ENCODE measurements at regions not wholly inside any gene's neighbourhood (a gene's known extent, or its start where the extent isn't known, plus 50 kb on each side); places are given as distances from the start of the nearest gene placed in this dataset.
"Not testable (repeated sequence)": the region's sequence is repeated elsewhere in the genome, so short reads cannot be mapped to it uniquely, and the experiment has no call there.

GRCh38 chr10:45056806-45057205, 56.1 kb downstream of the ZNF22 start:
- intact Hi-C loops (cut with micrococcal nuclease): not testable (repeated sequence)

GRCh38 chr10:45058580-45058979, 57.9 kb downstream of the ZNF22 start:
- intact Hi-C loops (cut with micrococcal nuclease): no loop called here

- intact Hi-C loops (cut with micrococcal nuclease): no loop called here
These were observed 58.4 kb downstream of the ZNF22 start for GRCh38 chr10:45058992-45059561.

GRCh38 chr10:45059632-45060031, 58.9 kb downstream of the ZNF22 start:
- intact Hi-C loops (cut with micrococcal nuclease): no loop called here

- intact Hi-C loops (cut with micrococcal nuclease): no loop called here
These were observed 61.3 kb downstream of the ZNF22 start for GRCh38 chr10:45061982-45062381.

GRCh38 chr10:45063591-45064231, 63.0 kb downstream of the ZNF22 start:
- intact Hi-C loops (cut with micrococcal nuclease): no loop called here

GRCh38 chr10:45064998-45065397, 64.3 kb downstream of the ZNF22 start:
- intact Hi-C loops (cut with micrococcal nuclease): no loop called here

- intact Hi-C loops (cut with micrococcal nuclease): no loop called here
These were observed 70.5 kb downstream of the ZNF22 start for GRCh38 chr10:45071043-45071813.

- intact Hi-C loops (cut with micrococcal nuclease): no loop called here
These were observed 74.5 kb downstream of the ZNF22 start for GRCh38 chr10:45075216-45075615.

- intact Hi-C loops (cut with micrococcal nuclease): no loop called here
These were observed 75.2 kb downstream of the ZNF22 start for GRCh38 chr10:45075826-45076380.

- intact Hi-C loops (cut with micrococcal nuclease): no loop called here
These were observed 76.2 kb downstream of the ZNF22 start for GRCh38 chr10:45076891-45077290.

GRCh38 chr10:45080331-45080730, 79.6 kb downstream of the ZNF22 start:
- intact Hi-C loops (cut with micrococcal nuclease): no loop called here

- intact Hi-C loops (cut with micrococcal nuclease): no loop called here
These were observed 81.5 kb downstream of the ZNF22 start for GRCh38 chr10:45082176-45082575.

- intact Hi-C loops (cut with micrococcal nuclease): no loop called here
These were observed 91.2 kb downstream of the ZNF22 start for GRCh38 chr10:45091968-45092367.

GRCh38 chr10:45093945-45094344, 93.2 kb downstream of the ZNF22 start:
- intact Hi-C loops (cut with micrococcal nuclease): no loop called here

GRCh38 chr10:45095286-45095685, 94.6 kb downstream of the ZNF22 start:
- intact Hi-C loops (cut with micrococcal nuclease): no loop called here

- intact Hi-C loops (cut with micrococcal nuclease): no loop called here
These were observed 95.3 kb downstream of the ZNF22 start for GRCh38 chr10:45096001-45096400.

GRCh38 chr10:45100429-45100828, 99.7 kb downstream of the ZNF22 start:
- intact Hi-C loops (cut with micrococcal nuclease): no loop called here

GRCh38 chr10:45104674-45105073, 104.0 kb downstream of the ZNF22 start:
- intact Hi-C loops (cut with micrococcal nuclease): no loop called here

- intact Hi-C loops (cut with micrococcal nuclease): not testable (repeated sequence)
These were observed 104.6 kb downstream of the ZNF22 start for GRCh38 chr10:45105309-45105708.

GRCh38 chr10:45106236-45106856, 105.6 kb downstream of the ZNF22 start:
- intact Hi-C loops (cut with micrococcal nuclease): no loop called here

- intact Hi-C loops (cut with micrococcal nuclease): no loop called here
These were observed 110.8 kb downstream of the ZNF22 start for GRCh38 chr10:45111509-45111908.
